Thoracic aorta (tissue), 2 donors: ENCODE measurements at regions not wholly inside any gene's neighbourhood (a gene's known extent, or its start where the extent isn't known, plus 50 kb on each side); places are given as distances from the start of the nearest gene placed in this dataset.

Experiments
- ATAC-seq: fragments of 150-250 bp; one replicate; pipeline ENCODE4 v1.8.0; 2017; ENCODE audit warnings: low read depth; ENCODE audit not compliant: insufficient number of reproducible peaks, low FRiP score
- DNase-seq: peaks from one replicate; pipeline ENCODE4 v3.0.0-alpha.2; 2020; ENCODE audit warnings: low spot score
- H3K27ac ChIP-seq, 2 donors: fragments of 200-600 bp; sonication (generic); 1 replicate in 1 of 2; 2 replicates in 1 of 2; pipeline ENCODE4 v1.5.1; 2016; ENCODE audit warnings: mild to moderate bottlenecking in 2 of 2, moderate library complexity in 2 of 2
- H3K27me3 ChIP-seq: fragments of 200-600 bp; sonication (generic); replicated peaks from 2 replicates; pipeline ENCODE4 v1.6.0; 2016; ENCODE audit warnings: mild to moderate bottlenecking; ENCODE audit not compliant: insufficient read depth
- H3K36me3 ChIP-seq: fragments of 200-600 bp; sonication (generic); one replicate; pipeline ENCODE4 v1.5.1; 2016
- H3K4me1 ChIP-seq, 2 donors: fragments of 200-600 bp; sonication (generic); 1 replicate in 1 of 2; 2 replicates in 1 of 2; pipeline versions ENCODE4 v1.5.1 to v1.6.0; 2016; ENCODE audit warnings: low read depth in 2 of 2, mild to moderate bottlenecking in 1 of 2; ENCODE audit not compliant: control insufficient read depth in 1 of 2
- H3K4me3 ChIP-seq: fragments of 200-600 bp; sonication (generic); 2 replicates; pipeline ENCODE4 v1.5.1; 2016; ENCODE audit warnings: mild to moderate bottlenecking
- H3K9me3 ChIP-seq: fragments of 200-600 bp; sonication (generic); 2 replicates; pipeline ENCODE4 v1.5.1; 2016
- CTCF ChIP-seq: fragments of 200-600 bp; sonication (generic); IDR thresholded peaks from one replicate; pipeline ENCODE4 v1.5.1; 2019; ENCODE audit warnings: antibody characterized with exemption

- no peak overlapping the region for H3K27ac ChIP-seq
- H3K4me3 ChIP-seq, result no peak overlapping the region
- TF ChIP-seq CTCF, result no peak
- ATAC-seq, result no peak
- H3K36me3 ChIP-seq, result no peaks in the 10 kb centered on the region
- no peaks in the 10 kb centered on the region for H3K27me3 ChIP-seq
- no peak for DNase-seq
- no peaks in the 10 kb centered on the region for H3K9me3 ChIP-seq
- no peaks in the 10 kb centered on the region for H3K4me1 ChIP-seq
Observed at GRCh38 chr2:133824869-133825268, 256.6 kb upstream of the NCKAP5 start.

- no peak for TF ChIP-seq CTCF
Observed at GRCh38 chr2:133825778-133826177, 257.5 kb upstream of the NCKAP5 start.

GRCh38 chr2:133828913-133829312, 260.6 kb upstream of the NCKAP5 start:
- Histone ChIP-seq H3K27me3 (no peaks in the 10 kb centered on the region), H3K4me3 (no peak overlapping the region), H3K27ac (no peak overlapping the region), H3K4me1 (no peaks in the 10 kb centered on the region), H3K9me3 (no peaks in the 10 kb centered on the region), H3K36me3 (no peaks in the 10 kb centered on the region)
- TF ChIP-seq CTCF, result no peak
- no peak for DNase-seq
- ATAC-seq, result no peak

More at GRCh38 chr2:133825778-133826177, 257.5 kb upstream of the NCKAP5 start:
- Histone ChIP-seq H3K27ac (no peak overlapping the region), H3K9me3 (no peaks in the 10 kb centered on the region), H3K4me1 (no peaks in the 10 kb centered on the region), H3K27me3 (no peaks in the 10 kb centered on the region), H3K4me3 (no peak overlapping the region), H3K36me3 (no peaks in the 10 kb centered on the region)
- DNase-seq (no peak), ATAC-seq (no peak)

- Histone ChIP-seq H3K27me3 (no peaks in the 10 kb centered on the region), H3K36me3 (no peaks in the 10 kb centered on the region), H3K4me1 (no peaks in the 10 kb centered on the region), H3K4me3 (no peak overlapping the region), H3K9me3 (no peaks in the 10 kb centered on the region), H3K27ac (no peak overlapping the region)
- ATAC-seq, result no peak
- TF ChIP-seq CTCF, result no peak
- no peak for DNase-seq
Observed at GRCh38 chr2:133829450-133830020, 261.3 kb upstream of the NCKAP5 start.

- ATAC-seq (no peak), DNase-seq (no peak)
- Histone ChIP-seq H3K4me3 (no peak overlapping the region), H3K36me3 (no peaks in the 10 kb centered on the region), H3K4me1 (no peaks in the 10 kb centered on the region), H3K27me3 (no peaks in the 10 kb centered on the region), H3K9me3 (peaks cover 2% of the 10 kb centered on the region), H3K27ac (no peak overlapping the region)
- TF ChIP-seq CTCF, result no peak
Observed at GRCh38 chr2:133833746-133834145, 265.5 kb upstream of the NCKAP5 start.
